Kidney (tissue), 13 donors: ENCODE measurements at regions not wholly inside any gene's neighbourhood (a gene's known extent, or its start where the extent isn't known, plus 50 kb on each side); places are given as distances from the start of the nearest gene placed in this dataset.

Experiments used
- DNase-seq, 5 donors: peaks; one replicate each; pipeline ENCODE4 v3.0.0-alpha.2; 2013 to 2020
- FAIRE-seq: peaks from 2 replicates; lab custom pipeline; 2012; peaks lifted over from hg19 to GRCh38; lab: Jason Lieb, UNC
- H3K27ac ChIP-seq, 2 donors: one replicate each; pipeline ENCODE4 v1.7.0; 2013; ENCODE audit warnings: low read depth in 2 of 2, low read length in 2 of 2, inconsistent platforms in 1 of 2
- H3K27me3 ChIP-seq: one replicate; pipeline ENCODE4 v1.7.1; 2013; ENCODE audit warnings: low read length, inconsistent platforms; ENCODE audit not compliant: control insufficient read depth, insufficient read depth
- H3K36me3 ChIP-seq, 3 donors: one replicate each; pipeline versions ENCODE4 v1.7.0 to v1.7.1; 2013; ENCODE audit warnings: low read length in 3 of 3, control low read depth in 1 of 3, inconsistent platforms in 1 of 3; ENCODE audit not compliant: insufficient read depth in 3 of 3, control insufficient read depth in 2 of 3
- H3K4me1 ChIP-seq, 3 donors: one replicate each; pipeline versions ENCODE4 v1.7.0 to v1.7.1; 2013; ENCODE audit warnings: low read length in 3 of 3, inconsistent platforms in 1 of 3, low read depth in 1 of 3; ENCODE audit not compliant: control insufficient read depth in 2 of 3, insufficient read depth in 2 of 3
- H3K4me3 ChIP-seq, 3 donors: one replicate each; pipeline versions ENCODE4 v1.7.0 to v1.8.1; 2013; ENCODE audit warnings: low read length in 3 of 3, control low read depth in 1 of 3, inconsistent platforms in 1 of 3
- H3K9ac ChIP-seq, 3 donors: one replicate each; pipeline versions ENCODE4 v1.7.0 to v1.7.1; 2013; ENCODE audit warnings: low read length in 3 of 3, control low read depth in 1 of 3, inconsistent platforms in 1 of 3
- H3K9me3 ChIP-seq, 3 donors: one replicate each; pipeline versions ENCODE4 v1.7.0 to v1.7.1; 2013; ENCODE audit warnings: low read length in 3 of 3, control low read depth in 1 of 3, inconsistent platforms in 1 of 3; ENCODE audit not compliant: control insufficient read depth in 2 of 3, insufficient read depth in 1 of 3
- intact Hi-C: fragments of 100-400 bp; cut with DNase I; formaldehyde crosslinking; loops from one replicate; pipeline ENCODE4 v1.11.1; 2022
- TF ChIP-seq, protein P1 (sequence below): IDR thresholded peaks from 3 replicates; pipeline ENCODE4 v1.5.1; 2012; ENCODE audit warnings: mild to moderate bottlenecking, moderate library complexity, borderline replicate concordance; ENCODE audit not compliant: insufficient read depth; ENCODE audit errors: extremely low read depth
- donor health status: control.
- donor health status: control.
- donor health status: control.
- donor health status: control.
- donor health status: control.
- donor health status: DM: yes; HTN: yes; CAD: no.
- donor health status: Normal renal cell carcinoma (clear cell type).

DNA sequence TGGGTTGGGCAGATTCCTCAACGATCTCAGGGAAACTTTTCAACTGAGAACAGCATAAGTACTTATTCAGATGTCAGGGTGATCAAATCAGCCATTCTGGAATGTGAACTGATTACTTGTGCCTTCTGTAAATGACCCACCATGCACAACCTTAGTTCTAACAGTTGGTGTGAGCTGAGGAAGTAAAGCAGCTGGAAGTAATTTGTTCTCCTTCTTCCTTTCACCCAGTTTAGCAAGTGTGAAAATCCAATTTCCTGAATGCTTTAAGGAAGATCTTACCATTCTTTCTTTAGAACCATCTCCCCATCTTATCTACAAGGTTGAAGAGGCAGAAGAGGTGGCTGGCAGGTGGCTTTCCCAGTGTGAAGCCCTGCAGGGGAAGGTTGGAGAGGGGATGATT is 781.6 kb downstream of the ETS1 start:
- no peak for FAIRE-seq
- peaks cover 0 to 4% (median 0%) of the 10 kb centered on the region in 3 donors for H3K4me1 ChIP-seq
- no peak overlapping the region for H3K9ac ChIP-seq
- TF ChIP-seq, protein P1, sequence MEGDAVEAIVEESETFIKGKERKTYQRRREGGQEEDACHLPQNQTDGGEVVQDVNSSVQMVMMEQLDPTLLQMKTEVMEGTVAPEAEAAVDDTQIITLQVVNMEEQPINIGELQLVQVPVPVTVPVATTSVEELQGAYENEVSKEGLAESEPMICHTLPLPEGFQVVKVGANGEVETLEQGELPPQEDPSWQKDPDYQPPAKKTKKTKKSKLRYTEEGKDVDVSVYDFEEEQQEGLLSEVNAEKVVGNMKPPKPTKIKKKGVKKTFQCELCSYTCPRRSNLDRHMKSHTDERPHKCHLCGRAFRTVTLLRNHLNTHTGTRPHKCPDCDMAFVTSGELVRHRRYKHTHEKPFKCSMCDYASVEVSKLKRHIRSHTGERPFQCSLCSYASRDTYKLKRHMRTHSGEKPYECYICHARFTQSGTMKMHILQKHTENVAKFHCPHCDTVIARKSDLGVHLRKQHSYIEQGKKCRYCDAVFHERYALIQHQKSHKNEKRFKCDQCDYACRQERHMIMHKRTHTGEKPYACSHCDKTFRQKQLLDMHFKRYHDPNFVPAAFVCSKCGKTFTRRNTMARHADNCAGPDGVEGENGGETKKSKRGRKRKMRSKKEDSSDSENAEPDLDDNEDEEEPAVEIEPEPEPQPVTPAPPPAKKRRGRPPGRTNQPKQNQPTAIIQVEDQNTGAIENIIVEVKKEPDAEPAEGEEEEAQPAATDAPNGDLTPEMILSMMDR = no peak
- H3K27ac ChIP-seq = no peak overlapping the region
- no peak for DNase-seq
- H3K27me3 ChIP-seq = no peaks in the 10 kb centered on the region
- no peak overlapping the region for H3K4me3 ChIP-seq
- no peaks in the 10 kb centered on the region for H3K9me3 ChIP-seq
- intact Hi-C loops = no loop called here
- H3K36me3 ChIP-seq = no peaks in the 10 kb centered on the region

DNA sequence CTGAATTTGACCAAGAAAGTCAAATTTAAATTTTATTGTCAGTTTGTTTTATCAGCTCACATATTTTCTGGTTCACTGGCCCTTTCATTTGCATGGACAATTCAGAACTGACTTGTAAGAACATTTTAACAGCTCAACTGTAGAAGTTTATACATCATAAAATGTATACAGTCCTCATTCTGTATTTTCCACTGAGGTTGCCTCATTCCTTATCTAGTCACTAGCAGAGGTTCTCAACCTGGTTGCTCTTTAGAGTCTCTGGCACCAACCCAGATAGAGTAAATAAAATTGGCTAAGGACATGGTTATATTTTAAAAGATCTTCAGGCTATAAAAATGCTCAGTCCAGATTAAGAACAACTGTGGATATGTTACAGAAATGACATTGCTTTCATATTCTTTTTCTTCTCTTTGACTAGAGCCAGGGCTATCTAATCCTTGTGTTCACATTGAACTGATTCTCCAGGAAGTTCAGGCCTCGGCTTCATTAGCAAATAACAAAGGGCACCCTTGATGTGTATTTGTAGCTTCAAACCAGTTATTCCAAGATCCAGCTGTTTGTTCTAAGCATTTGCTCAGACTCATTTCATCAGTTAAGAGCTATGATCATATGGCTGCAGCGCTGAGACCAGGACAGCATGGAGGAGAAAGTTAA is 782.5 kb downstream of the ETS1 start:
- Histone ChIP-seq H3K4me1 (peaks cover 0 to 4% (median 0%) of the 10 kb centered on the region in 3 donors), H3K9ac (no peak overlapping the region), H3K9me3 (no peaks in the 10 kb centered on the region), H3K27me3 (no peaks in the 10 kb centered on the region), H3K4me3 (no peak overlapping the region), H3K27ac (no peak overlapping the region), H3K36me3 (no peaks in the 10 kb centered on the region)
- DNase-seq (peak in 2 of 5 donors; percentile 13 to 66), FAIRE-seq (no peak)
- TF ChIP-seq, protein P1 = no peak
- intact Hi-C loops = no loop called here

DNA sequence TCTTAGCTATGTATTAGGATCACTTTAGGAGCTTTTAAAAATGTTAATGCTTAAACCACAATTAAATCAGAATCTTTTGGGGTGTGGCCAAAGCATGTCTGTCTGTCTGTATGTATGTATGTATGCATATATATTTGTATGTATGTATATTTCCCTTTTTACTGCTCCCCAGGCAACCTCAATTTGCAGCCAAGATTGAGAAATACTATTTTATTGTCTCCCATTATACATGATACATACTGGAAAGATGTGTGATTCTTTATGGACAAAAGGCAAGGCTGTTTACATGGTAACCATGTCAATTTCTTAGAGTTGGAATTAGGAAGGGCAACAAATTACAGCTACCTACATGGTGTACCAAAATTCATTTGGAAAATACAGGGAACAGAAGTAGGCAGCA is 783.6 kb downstream of the ETS1 start:
- Histone ChIP-seq H3K27me3 (no peaks in the 10 kb centered on the region), H3K36me3 (no peaks in the 10 kb centered on the region), H3K4me1 (peaks cover 0 to 4% (median 0%) of the 10 kb centered on the region in 3 donors), H3K9me3 (no peaks in the 10 kb centered on the region), H3K9ac (no peak overlapping the region), H3K4me3 (no peak overlapping the region), H3K27ac (no peak overlapping the region)
- FAIRE-seq = no peak
- TF ChIP-seq, protein P1 = no peak
- DNase-seq = no peak
- intact Hi-C loops = no loop called here
